Ishikawa (cell line): ENCODE measurements at regions not wholly inside any gene's neighbourhood (a gene's known extent, or its start where the extent isn't known, plus 50 kb on each side); places are given as distances from the start of the nearest gene placed in this dataset.

Source experiments
- CEBPB ChIP-seq: IDR thresholded peaks from 2 replicates; pipeline ENCODE4 v1.6.1; 2012
- CREB1 ChIP-seq: IDR thresholded peaks from 2 replicates; pipeline ENCODE4 v1.6.1; 2012; ENCODE audit warnings: low read depth
- EGR1 ChIP-seq: IDR thresholded peaks from 2 replicates; pipeline ENCODE4 v1.6.1; 2012
- EP300 ChIP-seq: IDR thresholded peaks from 2 replicates; pipeline ENCODE4 v1.6.1; 2012; ENCODE audit warnings: borderline replicate concordance
- FOXM1 ChIP-seq: IDR thresholded peaks from 2 replicates; pipeline ENCODE4 v1.6.1; 2012; ENCODE audit warnings: low read depth, borderline replicate concordance
- NFIC ChIP-seq: IDR thresholded peaks from 2 replicates; pipeline ENCODE4 v1.6.1; 2012
- RAD21 ChIP-seq: IDR thresholded peaks from 2 replicates; pipeline ENCODE4 v1.6.1; 2012; ENCODE audit warnings: low read depth
- REST ChIP-seq: IDR thresholded peaks from 2 replicates; pipeline ENCODE4 v1.6.1; 2012; ENCODE audit warnings: low read depth, mild to moderate bottlenecking
- TAF1 ChIP-seq: IDR thresholded peaks from 2 replicates; pipeline ENCODE4 v1.6.1; 2012; ENCODE audit warnings: low read depth, mild to moderate bottlenecking
- TCF12 ChIP-seq: IDR thresholded peaks from 2 replicates; pipeline ENCODE4 v1.6.1; 2012; ENCODE audit warnings: low read depth
- TEAD4 ChIP-seq: IDR thresholded peaks from 2 replicates; pipeline ENCODE4 v1.6.1; 2012
- USF1 ChIP-seq: IDR thresholded peaks from 2 replicates; pipeline ENCODE4 v1.6.1; 2012
- YY1 ChIP-seq: IDR thresholded peaks from 2 replicates; pipeline ENCODE4 v1.6.1; 2012; ENCODE audit warnings: low read depth
- ZBTB7A ChIP-seq: IDR thresholded peaks from 2 replicates; pipeline ENCODE4 v1.6.1; 2012; ENCODE audit warnings: low read depth
- TF ChIP-seq, protein P1 (sequence below): IDR thresholded peaks from 2 replicates; pipeline ENCODE4 v1.6.1; 2012

- TF ChIP-seq EP300 (no peak), NFIC (no peak), CEBPB (no peak), REST (no peak), EGR1 (no peak), ZBTB7A (no peak), USF1 (no peak), TCF12 (no peak), FOXM1 (no peak), RAD21 (no peak), YY1 (no peak), CREB1 (no peak), TAF1 (no peak), TEAD4 (no peak)
- TF ChIP-seq, protein P1, sequence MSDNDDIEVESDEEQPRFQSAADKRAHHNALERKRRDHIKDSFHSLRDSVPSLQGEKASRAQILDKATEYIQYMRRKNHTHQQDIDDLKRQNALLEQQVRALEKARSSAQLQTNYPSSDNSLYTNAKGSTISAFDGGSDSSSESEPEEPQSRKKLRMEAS, result no peak
Measured at GRCh38 chr6:63392092-63392724, 72.4 kb upstream of the LGSN start.

DNA sequence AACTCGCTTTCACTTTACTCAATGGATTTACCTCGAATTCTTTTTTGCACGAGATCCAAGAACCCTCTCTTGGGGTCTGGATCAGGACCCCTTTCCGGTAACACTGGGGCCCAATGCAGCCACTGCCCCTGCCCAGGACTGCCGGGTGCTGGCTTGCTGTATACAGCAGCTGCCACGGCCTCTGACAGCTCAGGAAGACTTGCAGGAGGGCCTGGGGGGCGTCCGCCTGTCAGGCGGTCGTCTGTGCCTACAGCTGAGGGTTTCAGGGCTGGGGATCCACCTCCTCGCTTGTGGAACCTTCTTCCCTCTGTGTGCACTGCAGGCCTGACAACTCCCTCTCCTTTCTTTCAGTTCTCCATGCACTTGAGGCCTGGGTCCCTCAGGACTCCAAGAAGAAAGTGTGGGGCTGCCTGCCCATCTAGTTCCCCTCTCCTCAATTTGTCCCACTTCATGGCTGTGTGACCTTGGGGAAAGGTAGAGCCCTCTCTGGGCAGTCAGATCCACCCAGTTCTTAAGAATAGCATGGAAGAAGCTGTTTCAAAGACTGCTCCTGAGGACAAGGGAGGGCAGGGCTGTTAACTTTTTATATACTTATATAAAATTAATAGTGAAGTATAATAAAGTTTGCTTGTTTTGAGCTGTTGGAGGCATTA, 75.0 kb upstream of the LGSN start:
- TF ChIP-seq NFIC (no peak), ZBTB7A (no peak), REST (no peak), EP300 (no peak), YY1 (no peak), TCF12 (no peak), FOXM1 (no peak), TAF1 (no peak), USF1 (no peak), RAD21 (no peak), CEBPB (no peak), EGR1 (no peak), CREB1 (no peak), TEAD4 (no peak)
- TF ChIP-seq, protein P1, result no peak

GRCh38 chr6:63395381-63395780, 75.6 kb upstream of the LGSN start:
- no peak for TF ChIP-seq FOXM1
- no peak for TF ChIP-seq EP300
- TF ChIP-seq CEBPB, result no peak

DNA sequence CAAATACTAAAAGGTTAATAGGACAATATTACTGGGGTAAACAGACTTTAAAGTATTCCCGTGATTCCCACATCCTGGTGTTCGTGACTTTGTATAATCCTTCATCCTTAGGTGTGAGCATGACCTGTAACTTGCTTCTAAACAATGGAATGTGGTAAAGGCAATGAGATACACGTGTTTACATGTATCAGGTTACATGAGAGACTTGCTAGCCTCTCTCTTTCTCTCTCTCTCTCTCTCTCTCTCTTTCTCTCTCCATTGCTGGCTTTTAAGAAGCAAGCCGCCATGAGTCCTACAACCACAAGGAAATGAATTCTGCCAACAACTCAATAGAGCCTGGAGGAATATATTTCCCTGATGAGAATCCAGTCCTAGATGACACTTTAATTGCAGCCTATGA, 83.9 kb upstream of the LGSN start:
- TF ChIP-seq ZBTB7A, result no peak
- no peak for TF ChIP-seq NFIC
- TF ChIP-seq, protein P1, result peak; percentile 70
- TF ChIP-seq TEAD4, result 0 out of 2 replicates have a peak, but pooled peaks have one; percentile 17
- no peak for TF ChIP-seq REST
- no peak for TF ChIP-seq YY1
- no peak for TF ChIP-seq TCF12
- no peak for TF ChIP-seq USF1
- TF ChIP-seq CREB1, result no peak
- TF ChIP-seq EGR1, result no peak
- TF ChIP-seq FOXM1, result no peak
- no peak for TF ChIP-seq RAD21
- TF ChIP-seq TAF1, result no peak
- TF ChIP-seq EP300, result no peak
